RKO (cell line): ENCODE measurements at regions not wholly inside any gene's neighbourhood (a gene's known extent, or its start where the extent isn't known, plus 50 kb on each side); places are given as distances from the start of the nearest gene placed in this dataset.

Source experiments
- DNase-seq: peaks from one replicate; pipeline ENCODE4 v3.0.0-alpha.2; 2016; ENCODE audit warnings: low spot score

DNA sequence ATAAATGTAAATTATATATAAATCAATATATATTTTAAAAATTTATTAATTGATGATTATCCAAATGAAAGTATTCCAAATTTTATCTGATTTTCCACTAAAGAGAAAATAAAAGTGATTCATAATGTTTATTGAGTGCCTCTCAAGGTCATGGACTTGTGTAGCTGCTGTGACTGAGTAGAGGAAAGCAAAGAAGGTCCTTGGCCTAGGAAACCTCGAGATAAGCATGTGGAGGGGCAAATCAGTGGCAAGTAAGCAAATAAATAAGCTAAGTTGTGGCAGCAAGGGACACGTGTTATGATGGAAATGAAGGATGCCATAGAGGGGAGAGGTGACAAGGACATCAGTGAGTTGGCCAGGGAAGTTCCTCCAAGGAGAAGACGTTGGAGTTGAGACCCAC lies 866.1 kb upstream of the ID2 start:
- DNase-seq: no peak

DNA sequence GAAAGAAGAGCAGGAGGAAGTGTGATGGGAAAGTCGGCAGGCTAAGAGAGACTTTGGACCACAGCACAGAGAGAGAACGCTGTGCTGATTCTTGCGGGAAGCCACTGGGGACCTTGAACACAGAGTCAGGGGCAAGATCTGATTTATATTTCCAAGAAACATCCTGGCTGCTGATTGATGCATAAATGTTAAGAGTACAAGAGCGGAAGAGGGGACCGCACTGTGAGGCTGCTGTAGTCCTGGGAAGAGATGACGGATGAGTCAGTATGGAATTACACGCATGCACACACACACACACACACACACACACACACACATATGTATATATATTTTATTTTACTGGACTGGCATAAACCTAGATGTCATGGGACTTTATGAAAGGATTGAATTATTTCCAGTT lies 865.6 kb upstream of the ID2 start:
- DNase-seq: no peak

DNA sequence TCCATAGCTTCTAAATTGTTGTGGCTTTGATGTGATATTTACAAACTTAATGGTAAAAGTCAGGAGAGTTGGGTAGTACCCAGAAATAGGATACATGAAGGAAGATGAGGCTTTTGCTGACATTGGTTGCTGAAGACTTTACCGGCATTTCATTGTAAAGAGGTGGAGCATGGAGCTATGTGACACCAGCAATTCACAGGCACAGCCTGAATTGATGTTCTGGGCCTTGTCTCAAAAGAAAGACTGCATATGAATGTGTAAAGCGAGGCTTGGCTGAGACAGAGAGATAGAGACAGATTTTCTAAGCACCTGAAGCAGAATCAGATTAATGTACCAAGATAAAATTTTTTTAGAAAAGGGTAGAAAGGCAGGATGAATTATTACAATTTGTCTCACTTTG lies 864.9 kb upstream of the ID2 start:
- no peak for DNase-seq

DNA sequence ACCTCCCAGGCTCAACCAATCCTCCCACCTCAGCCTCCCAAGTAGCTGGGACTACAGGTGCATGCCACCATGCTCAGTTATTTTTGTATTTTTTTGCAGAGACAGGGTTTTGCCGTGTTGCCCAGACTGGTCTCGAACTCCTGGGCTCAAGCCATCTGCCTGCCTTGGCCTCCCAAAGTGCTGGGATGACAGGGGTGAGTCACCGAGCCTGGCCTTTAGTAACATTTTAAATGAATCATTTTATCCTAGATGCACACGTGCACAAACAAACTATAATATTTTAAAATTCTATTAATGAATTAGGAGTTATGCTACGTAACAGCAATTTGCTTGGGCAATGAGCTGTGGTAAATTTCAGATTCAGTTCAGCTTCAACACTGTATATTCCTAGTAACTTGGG lies 862.5 kb upstream of the ID2 start:
- DNase-seq: no peak

DNA sequence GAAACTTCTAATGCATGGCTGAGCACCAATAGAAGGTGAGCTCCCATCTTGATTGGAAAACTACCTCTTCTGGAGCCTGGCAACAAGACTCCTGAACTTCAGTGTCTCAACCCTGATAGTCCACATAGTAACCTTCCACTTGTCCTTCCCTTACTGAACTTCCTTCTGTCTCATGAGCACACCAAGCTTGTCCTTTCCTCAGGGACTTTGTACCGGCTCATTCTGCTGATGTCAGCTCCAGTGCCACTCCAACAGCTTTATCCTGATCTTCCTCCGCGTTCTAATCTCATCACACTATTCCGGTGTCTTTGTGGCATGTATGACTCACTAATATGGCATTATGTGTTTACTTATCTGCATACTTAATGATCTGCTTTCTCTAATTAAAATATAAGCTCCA lies 862.0 kb upstream of the ID2 start:
- DNase-seq: no peak

DNA sequence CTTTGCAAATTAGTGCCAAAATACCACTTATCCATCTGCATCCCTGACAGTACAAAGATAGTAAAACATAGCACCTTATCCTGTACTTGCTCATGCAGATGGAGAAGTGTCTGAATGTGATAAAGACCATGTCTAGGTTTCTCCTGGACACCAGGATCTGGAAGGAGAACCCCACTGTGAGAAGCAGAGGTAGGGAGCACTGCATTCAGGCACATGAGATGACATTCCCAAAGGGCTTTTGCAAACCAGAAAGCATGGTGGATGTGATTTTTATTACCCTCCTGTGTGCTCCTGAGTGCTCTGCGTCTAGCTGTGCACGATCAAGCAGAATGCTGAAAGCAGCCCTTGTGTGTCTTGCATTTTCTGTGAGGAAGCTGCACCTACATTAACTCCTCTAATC lies 857.6 kb upstream of the ID2 start:
- no peak for DNase-seq

DNA sequence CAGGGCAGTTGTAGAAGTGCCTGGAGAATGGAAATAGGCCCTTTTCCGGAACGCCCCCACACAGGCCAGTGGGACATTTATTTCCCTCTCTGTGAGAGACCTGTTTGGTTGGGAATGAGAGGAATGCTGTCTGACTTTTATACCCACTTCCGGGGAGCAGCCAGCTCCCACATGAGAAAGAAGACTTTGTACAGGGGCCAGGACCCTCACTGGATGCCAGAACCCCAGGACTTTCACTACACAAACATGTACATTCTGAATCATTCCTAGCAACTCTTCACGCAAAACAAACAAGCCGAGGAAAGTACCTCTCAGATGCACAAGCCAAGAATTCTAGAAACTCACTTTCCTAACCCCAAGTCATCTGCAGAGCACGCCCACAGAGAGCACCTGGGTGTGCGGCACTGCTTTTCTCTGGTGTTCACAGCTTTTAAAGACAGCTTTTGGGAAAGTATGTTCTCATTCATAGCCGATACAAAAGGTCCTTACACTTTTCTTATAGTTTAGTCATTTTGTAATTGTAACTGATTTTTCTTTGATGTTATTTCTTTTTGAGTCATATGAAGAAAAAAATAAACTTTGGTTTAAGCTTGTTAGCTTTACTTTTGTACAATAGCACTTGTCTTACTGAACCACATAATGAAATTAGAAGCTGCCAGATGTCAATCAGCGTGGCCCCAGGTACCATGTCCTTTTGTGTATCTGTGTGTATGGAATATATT lies 856.1 kb upstream of the ID2 start:
- DNase-seq: no peak

DNA sequence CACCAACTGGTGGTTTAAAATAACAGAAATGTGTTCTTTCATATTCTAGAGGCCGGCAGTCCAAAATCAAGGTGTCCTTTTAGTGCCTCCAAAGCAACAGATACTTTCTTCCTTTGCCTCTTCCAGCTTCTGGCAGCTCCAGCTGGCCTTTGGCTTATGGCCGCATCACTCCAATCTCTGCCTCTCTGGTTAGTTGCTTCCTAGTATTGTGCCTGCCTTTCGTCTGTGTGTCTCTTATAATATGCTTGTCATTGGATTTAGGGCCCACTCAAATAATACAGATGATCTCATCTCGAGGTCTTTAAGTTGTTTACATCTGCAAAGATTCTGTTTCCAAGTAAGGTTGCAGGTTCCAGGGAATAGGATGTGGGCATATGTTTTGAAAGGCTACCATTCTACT lies 855.2 kb upstream of the ID2 start:
- DNase-seq: no peak

DNA sequence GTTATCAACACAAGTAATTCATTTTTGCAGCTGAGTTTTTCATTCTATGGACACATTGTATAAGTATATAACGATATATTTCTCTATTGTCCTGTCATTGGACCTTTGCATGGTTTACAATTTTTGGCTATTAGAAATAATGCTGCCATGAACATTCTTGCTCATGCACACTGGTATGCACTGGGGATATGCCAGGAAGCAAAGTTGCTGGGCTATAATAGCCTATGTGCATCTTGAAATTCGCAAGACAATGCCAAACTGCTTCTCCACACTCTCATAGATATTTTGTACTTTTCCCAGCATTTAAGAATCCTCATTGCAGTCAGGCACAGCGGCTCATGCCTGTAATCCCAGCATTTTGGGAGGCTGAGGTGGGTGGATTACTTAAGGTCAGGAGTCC lies 852.6 kb upstream of the ID2 start:
- no peak for DNase-seq

DNA sequence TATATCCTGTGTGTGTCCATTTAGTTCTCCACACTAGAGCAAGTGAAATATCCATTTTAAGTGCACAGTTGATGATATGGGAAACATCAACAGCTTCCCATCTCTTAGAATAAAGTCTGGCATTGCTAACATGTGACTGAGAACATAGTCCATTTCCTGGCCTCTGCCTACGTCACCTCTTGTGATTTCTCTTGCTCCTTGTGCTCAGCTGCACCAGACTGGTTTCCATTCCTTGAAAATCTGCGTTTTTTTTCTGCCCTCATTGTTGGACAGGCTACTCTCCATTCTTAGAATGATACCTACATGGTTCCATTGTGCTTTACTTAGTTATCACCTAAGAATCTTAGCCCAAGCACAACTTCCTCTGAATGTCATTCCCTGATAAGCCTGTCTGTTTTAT lies 851.2 kb upstream of the ID2 start:
- no peak for DNase-seq

DNA sequence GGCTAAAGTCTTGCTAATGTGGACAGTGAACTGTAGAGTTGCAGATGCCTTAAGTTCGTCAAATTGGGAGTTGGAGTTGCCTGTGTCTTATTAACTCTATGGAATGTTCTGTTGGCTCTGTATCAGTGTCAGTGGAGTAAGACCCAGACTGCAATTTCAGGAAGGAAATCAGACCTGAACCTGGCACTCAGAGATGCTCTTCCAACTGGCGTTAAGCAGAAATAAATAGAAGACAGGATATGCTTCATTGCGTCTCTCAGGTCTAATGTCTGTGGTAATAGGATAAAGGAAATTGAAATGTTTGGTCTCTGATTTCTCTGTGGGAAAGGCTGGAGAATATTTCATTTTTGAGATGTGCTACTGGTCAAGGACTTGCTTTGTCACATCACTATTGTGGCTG lies 846.7 kb upstream of the ID2 start:
- no peak for DNase-seq

DNA sequence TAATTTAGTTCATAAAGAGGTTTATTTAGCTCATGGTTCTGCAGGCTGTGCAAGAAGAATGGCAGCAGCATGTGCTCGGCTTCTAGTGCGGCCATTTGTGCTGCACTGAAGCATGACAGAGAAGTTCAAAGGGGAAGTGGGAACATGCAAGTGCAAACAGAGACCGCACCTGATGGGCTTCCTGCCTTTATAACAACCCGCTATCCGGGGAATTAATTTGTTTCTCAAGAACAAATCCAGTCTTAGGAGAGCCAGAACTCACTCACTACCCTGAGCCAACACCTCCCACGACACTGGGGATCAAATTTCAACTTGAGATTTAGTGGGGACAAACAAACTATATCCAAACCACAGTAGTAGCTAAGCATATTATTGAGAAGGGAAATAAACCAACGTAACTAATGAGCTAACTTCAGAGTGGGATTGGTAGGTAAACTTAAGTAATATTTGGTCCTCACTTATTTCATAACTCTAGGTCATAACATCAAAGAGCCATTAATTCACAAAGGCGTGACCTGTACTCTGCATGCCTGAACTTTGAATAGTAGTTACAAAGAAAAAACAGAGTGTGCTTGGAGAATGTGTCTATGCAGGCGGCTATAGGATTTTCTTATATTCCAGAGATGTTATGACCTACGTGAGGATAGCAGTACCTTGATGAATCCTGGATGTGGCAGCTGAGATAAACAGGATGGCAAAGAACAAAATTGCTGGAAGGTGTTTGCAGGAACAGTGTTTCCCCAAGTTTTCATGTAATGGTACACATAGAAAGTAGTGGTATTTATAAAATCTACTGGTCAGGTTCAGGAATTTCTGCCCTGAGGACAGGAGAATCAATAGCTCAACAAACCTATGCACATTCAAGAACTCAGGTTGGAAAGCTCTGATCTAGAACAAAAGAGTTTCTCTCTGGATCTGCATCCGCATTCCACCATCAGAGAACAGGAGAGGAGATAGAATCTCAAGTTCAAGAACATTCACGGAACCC lies 845.9 kb upstream of the ID2 start:
- DNase-seq: no peak

DNA sequence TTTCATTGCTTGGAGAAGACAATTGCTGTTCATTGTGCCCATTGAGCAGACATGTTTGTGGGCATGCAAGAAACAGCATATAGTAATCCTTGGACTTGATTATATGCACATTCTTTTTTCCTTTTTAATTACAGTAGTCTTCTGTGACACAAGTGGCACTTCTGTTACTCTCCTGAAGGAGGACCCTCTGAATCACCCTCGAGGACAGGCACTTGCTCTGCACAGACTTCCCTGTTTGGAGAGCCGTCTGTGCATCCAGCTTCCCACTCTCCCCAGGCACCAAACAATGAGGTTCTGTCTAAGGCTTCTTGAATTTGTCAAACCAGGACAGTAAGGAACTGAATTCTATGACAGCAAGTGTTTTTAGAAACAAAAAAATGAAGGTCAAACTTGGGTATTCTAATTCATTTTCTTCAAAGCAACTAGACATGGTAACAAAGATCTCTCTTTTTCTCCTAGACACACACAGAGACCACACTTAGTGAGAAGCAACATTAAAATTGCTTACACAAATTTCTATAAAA lies 844.6 kb upstream of the ID2 start:
- no peak for DNase-seq

DNA sequence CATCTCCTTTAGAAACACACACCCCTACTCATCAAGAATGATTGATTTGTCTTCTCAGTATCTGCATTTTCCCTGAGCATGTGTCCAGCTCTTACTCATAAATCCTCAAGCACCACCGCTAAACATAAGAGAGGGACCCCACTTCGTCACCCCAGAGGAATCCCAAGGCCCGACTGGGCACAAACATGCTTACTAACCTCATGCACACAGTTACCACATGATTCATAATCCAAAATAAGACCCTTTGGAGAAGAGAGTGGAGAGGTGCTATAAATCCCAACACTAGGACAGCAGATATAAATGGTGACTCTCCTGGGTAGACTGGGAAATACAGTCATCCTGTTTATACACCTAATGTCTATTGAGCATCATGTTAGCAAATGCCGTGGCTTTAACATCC lies 843.2 kb upstream of the ID2 start:
- DNase-seq: no peak

DNA sequence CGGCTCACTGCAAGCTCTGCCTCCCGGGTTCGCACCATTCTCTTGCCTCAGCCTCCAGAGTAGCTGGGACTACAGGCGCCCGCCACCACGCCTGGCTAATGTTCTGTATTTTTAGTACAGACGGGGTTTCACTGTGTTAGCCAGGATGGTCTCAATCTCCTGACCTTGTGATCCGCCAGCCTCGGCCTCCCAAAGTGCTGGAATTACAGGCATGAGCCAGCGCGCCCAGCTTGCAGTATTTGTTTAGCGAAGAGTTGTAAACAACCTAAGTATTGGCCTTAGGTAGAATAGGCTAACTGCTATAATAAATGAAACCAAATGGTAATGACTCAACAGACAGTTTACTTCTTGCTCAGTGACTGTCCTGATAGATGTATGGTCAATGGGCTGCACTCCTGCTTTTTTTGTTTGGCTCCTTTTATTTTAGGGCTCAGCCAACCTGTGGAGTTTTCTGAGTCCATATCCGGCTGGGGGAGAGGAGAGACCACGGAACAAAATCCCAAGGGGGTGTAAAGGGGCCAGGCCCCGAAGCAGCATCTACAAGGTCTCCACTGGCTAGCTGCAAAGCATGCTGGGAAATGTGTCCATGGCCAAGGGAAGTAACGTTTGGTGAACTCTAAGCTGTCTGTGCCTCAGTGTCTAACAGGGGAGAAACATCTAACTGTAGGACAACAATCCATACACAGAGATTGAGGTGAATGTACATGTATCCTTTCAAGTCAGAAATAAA lies 841.0 kb upstream of the ID2 start:
- no peak for DNase-seq

DNA sequence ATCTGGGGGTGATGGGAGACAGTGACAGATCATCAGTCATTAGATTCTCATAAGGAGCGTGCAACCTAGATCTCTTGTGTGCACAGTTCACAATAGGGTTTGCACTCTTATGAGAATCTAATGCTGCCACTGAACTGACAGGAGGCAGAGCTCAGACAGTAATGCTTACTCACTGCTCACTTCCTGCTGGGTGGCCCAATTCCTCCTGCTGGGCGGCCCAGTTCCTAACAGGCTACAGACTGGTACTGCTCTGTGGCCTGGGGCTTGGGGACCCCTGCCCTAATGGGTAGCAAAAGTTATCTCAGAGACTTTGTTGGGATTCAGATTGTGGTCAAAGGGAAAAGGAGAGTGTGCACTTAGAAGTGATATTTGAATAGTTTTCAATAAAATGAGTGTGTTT lies 840.1 kb upstream of the ID2 start:
- no peak for DNase-seq

DNA sequence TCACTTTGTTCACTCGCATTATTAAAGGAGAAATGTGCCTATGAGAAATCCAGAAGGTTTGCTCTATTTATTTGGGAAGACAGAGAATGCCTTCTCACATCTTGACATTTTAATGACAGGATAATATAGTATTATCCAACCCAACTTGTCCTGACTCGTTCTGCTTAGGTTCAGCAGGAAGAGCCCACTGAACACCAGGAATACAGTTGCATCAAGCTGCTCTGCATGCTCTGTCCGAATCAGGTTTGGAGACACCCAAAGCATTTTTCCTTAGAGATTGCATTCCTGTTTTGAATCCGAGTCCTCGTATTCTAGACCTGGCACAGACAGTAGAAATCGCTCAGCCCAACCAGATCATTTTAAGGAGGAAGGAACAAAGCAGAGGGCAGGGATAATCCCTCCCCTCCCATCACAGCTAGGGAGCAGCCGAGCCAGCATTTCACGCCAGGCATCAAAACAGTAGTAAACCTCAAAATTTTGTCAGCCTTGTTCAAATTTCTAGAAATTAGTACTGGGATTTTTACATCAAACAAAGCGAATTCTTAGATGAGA lies 837.4 kb upstream of the ID2 start:
- DNase-seq: no peak

DNA sequence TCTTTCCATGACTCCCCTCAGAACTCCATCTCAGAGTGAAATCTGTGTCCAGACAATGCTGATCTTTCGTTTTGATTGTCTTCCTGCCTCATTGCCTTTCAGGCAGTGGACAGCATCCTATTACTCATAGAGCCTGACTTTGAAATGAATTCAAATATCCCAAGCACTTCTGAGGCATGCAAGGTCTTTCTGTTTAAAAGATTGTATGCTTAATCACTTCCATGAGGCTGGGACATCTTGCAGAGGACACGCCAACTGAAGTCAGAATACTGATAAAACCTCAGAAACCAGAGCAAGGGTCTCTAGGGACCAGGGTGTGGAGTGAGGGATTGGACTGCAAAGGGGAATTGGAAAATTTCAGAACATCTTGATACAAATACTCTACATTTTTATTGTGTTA lies 836.5 kb upstream of the ID2 start:
- DNase-seq: no peak

DNA sequence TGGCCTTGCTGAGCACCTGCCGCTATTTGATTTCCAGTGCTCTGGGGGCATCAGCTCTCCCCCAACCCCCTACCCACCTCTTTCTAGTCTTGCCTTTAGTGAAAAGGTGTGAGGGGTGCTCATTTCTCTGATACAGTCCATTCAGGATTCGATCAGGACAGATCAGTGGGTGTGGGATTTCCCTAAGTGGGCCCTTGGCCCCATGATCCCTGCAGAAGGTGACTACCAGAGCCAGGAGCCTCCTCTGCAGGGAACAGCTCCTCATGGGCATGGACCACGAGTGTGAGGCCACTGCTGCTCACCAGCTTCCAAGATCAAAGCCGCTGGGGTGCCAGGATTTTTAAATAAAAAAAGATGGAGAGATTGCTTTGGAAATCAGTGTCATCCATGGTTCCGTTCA lies 835.2 kb upstream of the ID2 start:
- DNase-seq: no peak

DNA sequence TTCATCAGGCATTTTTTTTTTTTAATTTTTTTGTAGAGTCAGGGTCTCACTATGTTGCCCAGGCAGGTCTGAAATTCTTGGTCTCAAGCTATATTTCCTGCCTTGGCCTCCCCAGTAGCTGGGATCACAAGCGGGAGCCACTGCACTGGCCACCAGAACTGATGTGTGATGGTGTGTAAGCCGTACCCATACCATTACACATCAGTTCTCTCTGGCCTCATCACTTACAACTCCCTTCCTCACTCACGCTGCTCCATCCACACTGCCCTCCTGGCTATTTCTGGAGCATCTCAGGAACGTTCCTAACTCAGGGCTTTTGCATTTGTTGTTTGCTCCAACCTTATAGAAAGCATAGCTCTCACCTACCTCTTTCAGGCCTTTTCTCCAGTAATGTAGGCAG lies 834.5 kb upstream of the ID2 start:
- DNase-seq: no peak

DNA sequence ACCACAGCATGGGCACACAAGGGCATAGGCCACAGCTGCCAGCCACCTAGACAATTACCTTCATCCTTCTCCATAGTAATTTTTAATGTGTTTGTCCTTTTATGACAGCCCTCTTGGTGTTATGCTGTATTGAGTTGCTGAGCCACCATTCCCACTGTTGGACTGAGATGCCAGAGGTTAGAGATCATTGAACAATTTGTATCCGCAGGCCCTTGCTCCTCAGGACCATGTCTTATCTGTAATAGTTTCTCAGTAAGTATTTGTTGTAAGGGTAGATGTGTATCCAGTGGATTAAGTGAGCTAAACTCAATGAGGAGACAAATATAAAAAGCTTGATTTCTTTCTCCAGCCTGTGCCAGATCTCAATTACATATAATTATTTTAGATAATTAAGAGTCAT lies 832.8 kb upstream of the ID2 start:
- DNase-seq: no peak

DNA sequence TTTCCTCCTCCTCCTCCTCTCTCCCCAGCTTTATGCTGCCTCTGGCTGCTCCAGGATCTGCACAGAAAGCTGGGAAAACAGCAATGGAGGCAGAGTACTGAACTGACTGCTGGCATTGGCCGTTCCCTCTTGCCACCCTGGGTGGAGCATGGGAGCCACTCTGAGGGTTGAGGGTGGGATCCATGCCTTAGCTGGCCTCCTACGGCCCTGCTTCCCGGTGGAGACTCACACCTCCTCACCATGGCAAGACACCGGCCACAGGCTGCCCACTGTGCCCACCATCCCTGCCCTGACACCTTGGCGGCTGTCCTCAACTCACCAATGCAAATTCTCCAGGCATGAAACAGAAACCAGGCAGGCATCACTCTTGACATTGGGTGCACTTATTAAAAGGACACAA lies 832.3 kb upstream of the ID2 start:
- no peak for DNase-seq
